HepG2 (cell line): ENCODE measurements at regions not wholly inside any gene's neighbourhood (a gene's known extent, or its start where the extent isn't known, plus 50 kb on each side); places are given as distances from the start of the nearest gene placed in this dataset.

Experiments
- DPF2 ChIP-seq: sonication (generic); formaldehyde crosslinking; IDR thresholded peaks from 2 replicates; pipeline ENCODE4 v1.4.0; 2020; ENCODE audit warnings: mild to moderate bottlenecking, low read depth, missing genetic modification reagents, borderline replicate concordance
- ETV6 ChIP-seq: sonication (generic); formaldehyde crosslinking; conservative IDR thresholded peaks from 2 replicates; pipeline ENCODE4 v1.4.0; 2020; ENCODE audit warnings: missing genetic modification reagents
- HNRNPK ChIP-seq: fragments of 200-400 bp; formaldehyde crosslinking; IDR thresholded peaks from 2 replicates; pipeline ENCODE4 v1.6.1; 2018; ENCODE audit warnings: low read length, low read depth, moderate library complexity, mild to moderate bottlenecking; ENCODE audit not compliant: poor library complexity, severe bottlenecking
- IRF2 ChIP-seq: IDR thresholded peaks from 2 replicates; pipeline ENCODE4 v1.6.1; 2018; ENCODE audit warnings: missing genetic modification reagents, missing compliant biosample characterization
- JUN ChIP-seq: sonication (generic); formaldehyde crosslinking; IDR thresholded peaks from 2 replicates; pipeline ENCODE4 v1.4.0; 2020; ENCODE audit warnings: mild to moderate bottlenecking, missing genetic modification reagents
- KDM5B ChIP-seq: sonication (generic); formaldehyde crosslinking; IDR thresholded peaks from 2 replicates; pipeline ENCODE4 v1.4.0; 2020; ENCODE audit warnings: missing genetic modification reagents, mild to moderate bottlenecking, borderline replicate concordance
- NFKB2 ChIP-seq: sonication (generic); formaldehyde crosslinking; IDR thresholded peaks from 2 replicates; pipeline ENCODE4 v1.4.0; 2020; ENCODE audit warnings: missing genetic modification reagents, borderline replicate concordance
- PLRG1 ChIP-seq: fragments of 450-650 bp; conservative IDR thresholded peaks from 2 replicates; pipeline ENCODE4 v1.6.1; 2016
- POLR2A ChIP-seq, 2 experiments: IDR thresholded peaks; 2 replicates each; pipeline ENCODE4 v1.6.1; 2011; ENCODE audit warnings: low read depth in 2 of 2, low read length in 2 of 2, mild to moderate bottlenecking in 1 of 2, moderate library complexity in 1 of 2; ENCODE audit not compliant: insufficient read depth in 1 of 2
- TAF1 ChIP-seq: sonication (generic); formaldehyde crosslinking; IDR thresholded peaks from 2 replicates; pipeline ENCODE4 v1.4.0; 2020; ENCODE audit warnings: missing genetic modification reagents
- TCF7 ChIP-seq: sonication (generic); IDR thresholded peaks from 2 replicates; pipeline ENCODE4 v1.6.1; 2016; ENCODE audit warnings: antibody characterized with exemption, low read depth
- ZSCAN20 ChIP-seq: sonication (generic); formaldehyde crosslinking; IDR thresholded peaks from 2 replicates; pipeline ENCODE4 v1.4.0; 2020; ENCODE audit warnings: missing genetic modification reagents, mild to moderate bottlenecking, borderline replicate concordance
- TF ChIP-seq, protein P1 (sequence below): IDR thresholded peaks from 2 replicates; pipeline ENCODE4 v1.6.1; 2012; ENCODE audit warnings: inconsistent platforms

DNA sequence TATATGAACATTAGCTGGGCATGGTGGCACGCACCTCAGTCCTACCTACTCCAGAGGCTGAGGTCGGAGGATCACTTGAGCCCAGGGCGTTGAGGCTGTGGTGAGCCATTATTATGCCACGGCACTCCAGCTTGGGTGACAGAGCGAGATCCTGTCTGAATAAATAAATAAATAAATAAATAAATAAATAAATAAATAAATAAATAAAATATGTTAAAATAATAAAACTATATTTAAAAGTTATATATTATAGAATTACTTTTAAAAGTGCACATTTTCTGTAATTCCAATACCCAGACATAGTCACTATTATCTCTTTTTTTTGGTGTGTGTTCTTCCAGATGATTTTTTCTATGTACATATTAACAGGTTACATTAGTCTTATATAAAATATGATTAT, 382.0 kb upstream of the ROBO2 start:
- TF ChIP-seq POLR2A (IDR thresholded peaks at IDR 0.05; ENCODE audit: insufficient read depth in 1 of 2, low read depth in 2 of 2, low read length in 2 of 2) (no peak), ETV6 (CRISPR knock-in tag) (no peak), HNRNPK (no peak), JUN (CRISPR knock-in tag) (no peak), ZSCAN20 (no peak), KDM5B (CRISPR knock-in tag) (no peak), NFKB2 (no peak), IRF2 (CRISPR knock-in tag) (no peak), DPF2 (no peak), TAF1 (CRISPR knock-in tag) (no peak), PLRG1 (no peak), TCF7 (no peak)
- TF ChIP-seq, protein P1, sequence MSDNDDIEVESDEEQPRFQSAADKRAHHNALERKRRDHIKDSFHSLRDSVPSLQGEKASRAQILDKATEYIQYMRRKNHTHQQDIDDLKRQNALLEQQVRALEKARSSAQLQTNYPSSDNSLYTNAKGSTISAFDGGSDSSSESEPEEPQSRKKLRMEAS, result no peak
